ENCODE measurements at regions not wholly inside any gene's neighbourhood (a gene's known extent, or its start where the extent isn't known, plus 50 kb on each side); places are given as distances from the start of the nearest gene placed in this dataset.

- Mint-ChIP-seq H3K4me3 (no peak overlapping the region), H3K4me1 (no peaks in the 10 kb centered on the region), H3K27me3 (ENCODE audit: insufficient read depth, low read depth, poor library complexity) (no peaks in the 10 kb centered on the region), H3K36me3 (ENCODE audit: low read depth) (no peaks in the 10 kb centered on the region), H3K9me3 (peaks cover 6% of the 10 kb centered on the region; the same call in 1 of the 3 replicates), H3K27ac (peak overlapping the region; percentile 8; the same call in 1 of the 2 replicates)
- Histone ChIP-seq H3K4me2 (no peak overlapping the region), H3K36me3 (ENCODE audit: insufficient read depth) (no peaks in the 10 kb centered on the region), H2AFZ (no peak overlapping the region; the same call in 1 of the 2 replicates), H3F3A (replicated peaks; ENCODE audit: low read depth) (no peaks in the 10 kb centered on the region), H3K4me1 (ENCODE audit: insufficient read depth) (no peaks in the 10 kb centered on the region), H3K27me3 (ENCODE audit: insufficient read depth) (no peaks in the 10 kb centered on the region), H3K79me2 (replicated peaks; ENCODE audit: insufficient read depth) (no peaks in the 10 kb centered on the region), H3K4me3 (no peak overlapping the region), H3K27ac (ENCODE audit: low read depth) (no peak overlapping the region), H3K9me2 (ENCODE audit: insufficient read depth) (no peaks in the 10 kb centered on the region), H4K20me1 (replicated peaks; ENCODE audit: insufficient read depth) (no peaks in the 10 kb centered on the region)
- TF ChIP-seq JUNB (IDR thresholded peaks at IDR 0.05; ENCODE audit: unreplicated experiment), result no peak
- TF ChIP-seq ZNF331 (CRISPR knock-in tag; IDR thresholded peaks at IDR 0.05; ENCODE audit: low read depth), result no peak
- no peak for TF ChIP-seq NANOG (IDR thresholded peaks at IDR 0.05; ENCODE audit: borderline replicate concordance)
- no peak for TF ChIP-seq CTCF (conservative IDR thresholded peaks at IDR 0.05; ENCODE audit: low read depth in 2 of 2)
- no peak for TF ChIP-seq EZH2 (IDR thresholded peaks at IDR 0.05; ENCODE audit: low read depth, unreplicated experiment)
- no peak for TF ChIP-seq ZNF462 (CRISPR knock-in tag; IDR thresholded peaks at IDR 0.05)
- no peak for TF ChIP-seq ZNF114 (CRISPR knock-in tag; IDR thresholded peaks at IDR 0.05)
- TF ChIP-seq, protein P1, sequence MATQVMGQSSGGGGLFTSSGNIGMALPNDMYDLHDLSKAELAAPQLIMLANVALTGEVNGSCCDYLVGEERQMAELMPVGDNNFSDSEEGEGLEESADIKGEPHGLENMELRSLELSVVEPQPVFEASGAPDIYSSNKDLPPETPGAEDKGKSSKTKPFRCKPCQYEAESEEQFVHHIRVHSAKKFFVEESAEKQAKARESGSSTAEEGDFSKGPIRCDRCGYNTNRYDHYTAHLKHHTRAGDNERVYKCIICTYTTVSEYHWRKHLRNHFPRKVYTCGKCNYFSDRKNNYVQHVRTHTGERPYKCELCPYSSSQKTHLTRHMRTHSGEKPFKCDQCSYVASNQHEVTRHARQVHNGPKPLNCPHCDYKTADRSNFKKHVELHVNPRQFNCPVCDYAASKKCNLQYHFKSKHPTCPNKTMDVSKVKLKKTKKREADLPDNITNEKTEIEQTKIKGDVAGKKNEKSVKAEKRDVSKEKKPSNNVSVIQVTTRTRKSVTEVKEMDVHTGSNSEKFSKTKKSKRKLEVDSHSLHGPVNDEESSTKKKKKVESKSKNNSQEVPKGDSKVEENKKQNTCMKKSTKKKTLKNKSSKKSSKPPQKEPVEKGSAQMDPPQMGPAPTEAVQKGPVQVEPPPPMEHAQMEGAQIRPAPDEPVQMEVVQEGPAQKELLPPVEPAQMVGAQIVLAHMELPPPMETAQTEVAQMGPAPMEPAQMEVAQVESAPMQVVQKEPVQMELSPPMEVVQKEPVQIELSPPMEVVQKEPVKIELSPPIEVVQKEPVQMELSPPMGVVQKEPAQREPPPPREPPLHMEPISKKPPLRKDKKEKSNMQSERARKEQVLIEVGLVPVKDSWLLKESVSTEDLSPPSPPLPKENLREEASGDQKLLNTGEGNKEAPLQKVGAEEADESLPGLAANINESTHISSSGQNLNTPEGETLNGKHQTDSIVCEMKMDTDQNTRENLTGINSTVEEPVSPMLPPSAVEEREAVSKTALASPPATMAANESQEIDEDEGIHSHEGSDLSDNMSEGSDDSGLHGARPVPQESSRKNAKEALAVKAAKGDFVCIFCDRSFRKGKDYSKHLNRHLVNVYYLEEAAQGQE (IDR thresholded peaks at IDR 0.05; ENCODE audit: unreplicated experiment), result no peak
- no peak for TF ChIP-seq EZH2phosphoT487 (IDR thresholded peaks at IDR 0.05; ENCODE audit: unreplicated experiment)
- TF ChIP-seq CREB1 (CRISPR knock-in tag; IDR thresholded peaks at IDR 0.05; ENCODE audit: low read depth), result no peak
- no peak for TF ChIP-seq POLR2AphosphoS5 (IDR thresholded peaks at IDR 0.05; ENCODE audit: low read depth)
- no peak for TF ChIP-seq STAT1 (IDR thresholded peaks at IDR 0.05; ENCODE audit: unreplicated experiment)
- TF ChIP-seq ETS1 (IDR thresholded peaks at IDR 0.05), result no peak
- no peak for ATAC-seq
- DNase-seq (ENCODE audit: low spot score), result no peak
Observed at GRCh38 chr5:29550523-29550922, 1643.0 kb upstream of the CDH6 start.

All from GM23338 (cell line).